IMR-90 (cell line): ENCODE measurements at regions not wholly inside any gene's neighbourhood (a gene's known extent, or its start where the extent isn't known, plus 50 kb on each side); places are given as distances from the start of the nearest gene placed in this dataset.

ENCODE experiments used
- ATAC-seq: fragments of 200-7000 bp; cut with Tn5 transposase; 2 replicates; pipeline ENCODE4 v1.9.1; 2020; ENCODE audit warnings: low read depth, mild to moderate bottlenecking, moderate library complexity
- BruUV-seq: library from RNA; stranded (reverse); fragments of 400-500 nt; replicated peaks from 2 replicates; lab custom pipeline; 2021; lab: Mats Ljungman, UMichigan
- CTCF ChIA-PET: fragments of 300-600 bp; formaldehyde crosslinking; extraction: SDS; loops from one replicate; lab custom pipeline; 2021; ENCODE audit warnings: antibody characterized with exemption; lab: Yijun Ruan, JAX
- POLR2A ChIA-PET: fragments of 300-600 bp; sonication (Branson Sonifier 250); formaldehyde crosslinking; loops from one replicate; lab custom pipeline; 2022; ENCODE audit warnings: antibody characterized with exemption; ENCODE audit not compliant: unreplicated experiment; lab: Charles Lee
- DNase-seq: peaks from one replicate; pipeline ENCODE4 v3.0.0; 2013
- H2AFZ ChIP-seq: replicated peaks from 2 replicates; pipeline ENCODE3; 2013; ENCODE audit warnings: low read length, mild to moderate bottlenecking; ENCODE audit not compliant: poor library complexity
- H2AK5ac ChIP-seq: 2 replicates; pipeline ENCODE4 v1.6.1; 2013; ENCODE audit warnings: low read depth, low read length, inconsistent platforms
- H2AK9ac ChIP-seq: replicated peaks from 2 replicates; pipeline ENCODE3; 2013; ENCODE audit warnings: mild to moderate bottlenecking, low read depth, low read length, moderate library complexity; ENCODE audit not compliant: poor library complexity
- H2BK120ac ChIP-seq: 2 replicates; pipeline ENCODE4 v1.6.1; 2013; ENCODE audit warnings: low read depth, low read length, inconsistent platforms
- H2BK15ac ChIP-seq: 3 replicates; pipeline ENCODE4 v1.6.1; 2013; ENCODE audit warnings: low read depth, low read length, inconsistent platforms
- H2BK20ac ChIP-seq: 2 replicates; pipeline ENCODE4 v1.6.1; 2013; ENCODE audit warnings: low read depth, mild to moderate bottlenecking, inconsistent platforms, low read length, moderate library complexity
- H2BK5ac ChIP-seq: 2 replicates; pipeline ENCODE4 v1.6.1; 2013; ENCODE audit warnings: mild to moderate bottlenecking, low read depth, low read length, inconsistent platforms; ENCODE audit not compliant: poor library complexity, severe bottlenecking
- H3K14ac ChIP-seq: replicated peaks from 2 replicates; pipeline ENCODE4 v1.6.1; 2013; ENCODE audit warnings: low read depth, low read length, inconsistent platforms
- H3K18ac ChIP-seq: 2 replicates; pipeline ENCODE4 v1.6.1; 2013; ENCODE audit warnings: low read depth, low read length, control low read depth
- H3K23ac ChIP-seq: 2 replicates; pipeline ENCODE4 v1.6.1; 2013; ENCODE audit warnings: low read depth, low read length, inconsistent platforms
- H3K27ac ChIP-seq: 2 replicates; pipeline ENCODE4 v1.5.1; 2013; ENCODE audit warnings: mild to moderate bottlenecking, control low read depth, low read length; ENCODE audit not compliant: insufficient read depth
- H3K27me3 ChIP-seq: 2 replicates; pipeline ENCODE4 v1.6.1; 2013; ENCODE audit warnings: low read length; ENCODE audit not compliant: control insufficient read depth, insufficient read depth
- H3K36me3 ChIP-seq: 2 replicates; pipeline ENCODE4 v1.6.1; 2013; ENCODE audit warnings: low read length, mixed read lengths; ENCODE audit not compliant: control insufficient read depth, insufficient read depth
- H3K4ac ChIP-seq: 2 replicates; pipeline ENCODE4 v1.6.1; 2013; ENCODE audit warnings: low read depth, low read length, inconsistent platforms
- H3K4me1 ChIP-seq: 2 replicates; pipeline ENCODE4 v1.6.1; 2013; ENCODE audit warnings: low read length, mixed read lengths; ENCODE audit not compliant: control insufficient read depth, insufficient read depth
- H3K4me2 ChIP-seq: 2 replicates; pipeline ENCODE4 v1.6.1; 2013; ENCODE audit warnings: low read depth, mild to moderate bottlenecking, control low read depth, low read length, moderate library complexity
- H3K4me3 ChIP-seq: 2 replicates; pipeline ENCODE4 v1.5.1; 2013; ENCODE audit warnings: low read depth, mild to moderate bottlenecking, control low read depth, low read length, moderate library complexity; ENCODE audit not compliant: insufficient read depth
- H3K56ac ChIP-seq: 2 replicates; pipeline ENCODE4 v1.6.1; 2013; ENCODE audit warnings: low read length, inconsistent platforms; ENCODE audit not compliant: insufficient read depth; ENCODE audit errors: extremely low read depth
- H3K79me1 ChIP-seq, 2 experiments: 2 replicates each; pipeline ENCODE4 v1.6.1; 2013; ENCODE audit warnings: low read length in 2 of 2, inconsistent platforms in 1 of 2, low read depth in 1 of 2
- H3K9ac ChIP-seq: 2 replicates; pipeline ENCODE4 v1.6.1; 2013; ENCODE audit warnings: low read depth, low read length, control low read depth
- H3K9me1 ChIP-seq: 2 replicates; pipeline ENCODE4 v1.6.1; 2013; ENCODE audit warnings: low read length, inconsistent platforms; ENCODE audit not compliant: insufficient read depth
- H3K9me3 ChIP-seq: 2 replicates; pipeline ENCODE4 v1.6.1; 2013; ENCODE audit warnings: low read length; ENCODE audit not compliant: control insufficient read depth, insufficient read depth
- H4K20me1 ChIP-seq: 2 replicates; pipeline ENCODE4 v1.6.1; 2013; ENCODE audit warnings: low read length, inconsistent platforms; ENCODE audit not compliant: insufficient read depth
- H4K5ac ChIP-seq: 2 replicates; pipeline ENCODE4 v1.6.1; 2013; ENCODE audit warnings: mild to moderate bottlenecking, low read depth, low read length, control low read depth
- H4K8ac ChIP-seq, 2 experiments: 2 replicates each; pipeline ENCODE4 v1.6.1; 2013; ENCODE audit warnings: low read depth in 2 of 2, low read length in 2 of 2, control low read depth in 1 of 2, inconsistent platforms in 1 of 2
- H4K91ac ChIP-seq: 2 replicates; pipeline ENCODE4 v1.6.1; 2013; ENCODE audit warnings: low read depth, low read length, inconsistent platforms; ENCODE audit not compliant: insufficient read depth
- CEBPB ChIP-seq: IDR thresholded peaks from 2 replicates; pipeline ENCODE4 v1.6.1; 2012; ENCODE audit warnings: low read depth, low read length, improper control_type of control experiment
- CHD1 ChIP-seq: IDR thresholded peaks from 2 replicates; pipeline ENCODE4 v1.6.1; 2012; ENCODE audit warnings: low read depth, low read length, improper control_type of control experiment
- FOS ChIP-seq: fragments of 150-350 bp; IDR thresholded peaks from 2 replicates; pipeline ENCODE4 v1.6.1; 2016; ENCODE audit warnings: low read depth, low read length
- MAZ ChIP-seq: IDR thresholded peaks from 2 replicates; pipeline ENCODE4 v1.6.1; 2012; ENCODE audit warnings: low read depth, mild to moderate bottlenecking, low read length, improper control_type of control experiment, moderate library complexity, borderline replicate concordance
- NFE2L2 ChIP-seq: fragments of 150-350 bp; IDR thresholded peaks from 2 replicates; pipeline ENCODE4 v1.6.1; 2016; ENCODE audit warnings: low read depth, mild to moderate bottlenecking, low read length
- POLR2A ChIP-seq: IDR thresholded peaks from 2 replicates; pipeline ENCODE4 v1.6.1; 2012; ENCODE audit warnings: mild to moderate bottlenecking, low read depth, low read length
- RAD21 ChIP-seq: IDR thresholded peaks from 2 replicates; pipeline ENCODE4 v1.6.1; 2012; ENCODE audit warnings: low read length, improper control_type of control experiment
- RCOR1 ChIP-seq: IDR thresholded peaks from 2 replicates; pipeline ENCODE4 v1.6.1; 2012; ENCODE audit warnings: mild to moderate bottlenecking, low read length, improper control_type of control experiment; ENCODE audit not compliant: insufficient replicate concordance
- RFX5 ChIP-seq: IDR thresholded peaks from 2 replicates; pipeline ENCODE4 v1.8.0; 2012; ENCODE audit warnings: low read depth, mild to moderate bottlenecking, low read length, moderate library complexity
- whole genome bisulfite sequencing, 2 experiments: methylation state at CpG; one replicate each; pipeline versions ENCODE4 v1.1.5 to v1.1.7; 2013; ENCODE audit warnings: missing lambda C conversion rate in 2 of 2; ENCODE audit not compliant: insufficient read length in 1 of 2; ENCODE audit errors: extremely low coverage in 2 of 2; 5-methylcytosine and 5-hydroxymethylcytosine counted together
- dilution Hi-C: fragments of 300-500 bp; cut with HindIII; formaldehyde crosslinking; loops from one replicate; pipeline ENCODE4 v1.14.3; 2018; ENCODE audit warnings: low sequenced_read_pairs; ENCODE audit not compliant: unreplicated experiment
- in situ Hi-C: fragments of 300-500 bp; cut with MboI; formaldehyde crosslinking; loops from 3 replicates; pipeline ENCODE4 v1.14.3; 2019; ENCODE audit warnings: low sequenced_read_pairs, inconsistent platforms, mixed read lengths
- intact Hi-C: fragments of 100-400 bp; cut with micrococcal nuclease; formaldehyde crosslinking; loops from 2 replicates; pipeline ENCODE4 v1.10.0; 2022
- TF ChIP-seq, protein P1 (sequence below): fragments of 150-350 bp; IDR thresholded peaks from 2 replicates; pipeline ENCODE4 v1.6.1; 2016; ENCODE audit warnings: low read depth, mild to moderate bottlenecking, low read length, moderate library complexity, borderline replicate concordance
- TF ChIP-seq, protein P2 (sequence below): fragments of 150-350 bp; IDR thresholded peaks from 2 replicates; pipeline ENCODE4 v1.6.1; 2017; ENCODE audit warnings: mild to moderate bottlenecking, antibody characterized with exemption, low read length, low read depth
- TF ChIP-seq, protein P3 (sequence below): conservative IDR thresholded peaks from 2 replicates; pipeline ENCODE4 v1.5.1; 2012; ENCODE audit warnings: mild to moderate bottlenecking, low read depth, low read length, improper control_type of control experiment

DNA sequence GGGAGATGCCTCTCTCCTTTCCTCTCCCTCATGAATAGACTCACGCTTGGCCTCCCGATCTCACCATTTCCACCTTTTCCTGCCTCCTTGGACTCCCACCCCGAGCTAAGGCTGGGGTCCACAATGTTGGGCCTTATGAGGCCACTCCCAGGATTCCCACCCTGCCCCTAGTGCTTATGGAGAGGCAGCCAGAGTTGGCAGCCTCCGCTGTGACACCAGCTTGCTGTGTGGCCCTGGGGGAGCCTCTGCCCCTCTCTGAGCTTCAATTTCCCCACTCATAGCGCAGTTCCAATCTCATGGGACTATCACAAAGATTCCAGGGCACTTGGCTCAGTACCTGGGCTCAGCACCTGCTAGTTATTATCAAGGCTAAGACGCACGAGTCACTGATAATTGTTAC is 118.7 kb upstream of the WNT4 start:
- Histone ChIP-seq H4K8ac (no peak overlapping the region), H3K27ac (no peak overlapping the region), H3K27me3 (peaks cover 34% of the 10 kb centered on the region; the same call in 1 of the 2 replicates), H4K91ac (no peak overlapping the region), H3K4me3 (no peak overlapping the region), H4K20me1 (no peaks in the 10 kb centered on the region), H3K4ac (no peak overlapping the region), H3K79me1 (no peaks in the 10 kb centered on the region), H2BK15ac (no peak overlapping the region), H3K56ac (no peak overlapping the region), H2BK20ac (no peak overlapping the region), H3K18ac (no peak overlapping the region), H2AK9ac (no peak overlapping the region), H3K4me1 (peaks cover 14% of the 10 kb centered on the region; the same call in 1 of the 2 replicates), H2BK5ac (no peak overlapping the region), H4K5ac (no peak overlapping the region), H3K9ac (no peak overlapping the region), H3K9me3 (no peaks in the 10 kb centered on the region), H2AK5ac (no peak overlapping the region), H3K23ac (no peak overlapping the region), H3K4me2 (no peak overlapping the region), H3K14ac (no peak overlapping the region), H3K36me3 (no peaks in the 10 kb centered on the region), H2AFZ (no peak overlapping the region), H2BK120ac (no peak overlapping the region), H3K9me1 (peaks cover 4% of the 10 kb centered on the region; the same call in 1 of the 2 replicates)
- in situ Hi-C loops = no loop called here
- TF ChIP-seq FOS (no peak), POLR2A (no peak), CEBPB (no peak), RAD21 (no peak), MAZ (no peak), RFX5 (no peak), RCOR1 (no peak), CHD1 (no peak), NFE2L2 (no peak)
- TF ChIP-seq, protein P1, sequence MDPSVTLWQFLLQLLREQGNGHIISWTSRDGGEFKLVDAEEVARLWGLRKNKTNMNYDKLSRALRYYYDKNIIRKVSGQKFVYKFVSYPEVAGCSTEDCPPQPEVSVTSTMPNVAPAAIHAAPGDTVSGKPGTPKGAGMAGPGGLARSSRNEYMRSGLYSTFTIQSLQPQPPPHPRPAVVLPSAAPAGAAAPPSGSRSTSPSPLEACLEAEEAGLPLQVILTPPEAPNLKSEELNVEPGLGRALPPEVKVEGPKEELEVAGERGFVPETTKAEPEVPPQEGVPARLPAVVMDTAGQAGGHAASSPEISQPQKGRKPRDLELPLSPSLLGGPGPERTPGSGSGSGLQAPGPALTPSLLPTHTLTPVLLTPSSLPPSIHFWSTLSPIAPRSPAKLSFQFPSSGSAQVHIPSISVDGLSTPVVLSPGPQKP = no peak
- TF ChIP-seq, protein P2, sequence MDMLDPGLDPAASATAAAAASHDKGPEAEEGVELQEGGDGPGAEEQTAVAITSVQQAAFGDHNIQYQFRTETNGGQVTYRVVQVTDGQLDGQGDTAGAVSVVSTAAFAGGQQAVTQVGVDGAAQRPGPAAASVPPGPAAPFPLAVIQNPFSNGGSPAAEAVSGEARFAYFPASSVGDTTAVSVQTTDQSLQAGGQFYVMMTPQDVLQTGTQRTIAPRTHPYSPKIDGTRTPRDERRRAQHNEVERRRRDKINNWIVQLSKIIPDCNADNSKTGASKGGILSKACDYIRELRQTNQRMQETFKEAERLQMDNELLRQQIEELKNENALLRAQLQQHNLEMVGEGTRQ = no peak
- TF ChIP-seq, protein P3, sequence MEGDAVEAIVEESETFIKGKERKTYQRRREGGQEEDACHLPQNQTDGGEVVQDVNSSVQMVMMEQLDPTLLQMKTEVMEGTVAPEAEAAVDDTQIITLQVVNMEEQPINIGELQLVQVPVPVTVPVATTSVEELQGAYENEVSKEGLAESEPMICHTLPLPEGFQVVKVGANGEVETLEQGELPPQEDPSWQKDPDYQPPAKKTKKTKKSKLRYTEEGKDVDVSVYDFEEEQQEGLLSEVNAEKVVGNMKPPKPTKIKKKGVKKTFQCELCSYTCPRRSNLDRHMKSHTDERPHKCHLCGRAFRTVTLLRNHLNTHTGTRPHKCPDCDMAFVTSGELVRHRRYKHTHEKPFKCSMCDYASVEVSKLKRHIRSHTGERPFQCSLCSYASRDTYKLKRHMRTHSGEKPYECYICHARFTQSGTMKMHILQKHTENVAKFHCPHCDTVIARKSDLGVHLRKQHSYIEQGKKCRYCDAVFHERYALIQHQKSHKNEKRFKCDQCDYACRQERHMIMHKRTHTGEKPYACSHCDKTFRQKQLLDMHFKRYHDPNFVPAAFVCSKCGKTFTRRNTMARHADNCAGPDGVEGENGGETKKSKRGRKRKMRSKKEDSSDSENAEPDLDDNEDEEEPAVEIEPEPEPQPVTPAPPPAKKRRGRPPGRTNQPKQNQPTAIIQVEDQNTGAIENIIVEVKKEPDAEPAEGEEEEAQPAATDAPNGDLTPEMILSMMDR = no peak
- intact Hi-C loops = no loop called here
- ChIA-PET POLR2A (no interaction called here), CTCF (no interaction called here)
- ATAC-seq (no peak), DNase-seq (no peak)
- dilution Hi-C loops = no loop called here
- WGBS, 2 experiments = 61% methylated on average over 4 of the region's 7 CpGs; no CpG with 5 or more reads in 1 of the 2 experiments
- BruUV-seq = no TSS peak
